H9 (cell line): ENCODE measurements at regions not wholly inside any gene's neighbourhood (a gene's known extent, or its start where the extent isn't known, plus 50 kb on each side); places are given as distances from the start of the nearest gene placed in this dataset.
"Not testable (repeated sequence)": the region's sequence is repeated elsewhere in the genome, so short reads cannot be mapped to it uniquely, and the experiment has no call there.

ENCODE experiments used
- DNase-seq: peaks from one replicate; pipeline ENCODE4 v3.0.0-alpha.2; 2017
- H2AFZ ChIP-seq: one replicate; pipeline ENCODE4 v1.6.1; 2013; ENCODE audit warnings: mild to moderate bottlenecking, low read length, control low read depth, moderate library complexity
- H2AK5ac ChIP-seq: 2 replicates; pipeline ENCODE4 v1.6.1; 2013; ENCODE audit warnings: low read length, control low read depth, mixed read lengths; ENCODE audit not compliant: insufficient read length
- H2BK120ac ChIP-seq: one replicate; pipeline ENCODE4 v1.6.1; 2013; ENCODE audit warnings: low read depth, mild to moderate bottlenecking, low read length, control low read depth, inconsistent platforms; ENCODE audit not compliant: poor library complexity, severe bottlenecking
- H2BK12ac ChIP-seq: 2 replicates; pipeline ENCODE4 v1.6.1; 2013; ENCODE audit warnings: low read length, control low read depth, mixed read lengths, low read depth; ENCODE audit not compliant: insufficient read length
- H2BK15ac ChIP-seq: 2 replicates; pipeline ENCODE4 v1.6.1; 2013; ENCODE audit warnings: low read depth, low read length, control low read depth
- H2BK20ac ChIP-seq: one replicate; pipeline ENCODE4 v1.6.1; 2013; ENCODE audit warnings: low read depth, mild to moderate bottlenecking, low read length, control low read depth, inconsistent platforms; ENCODE audit not compliant: poor library complexity, severe bottlenecking
- H2BK5ac ChIP-seq: 2 replicates; pipeline ENCODE4 v1.6.1; 2013; ENCODE audit warnings: low read length, control low read depth, mixed read lengths; ENCODE audit not compliant: insufficient read length
- H3K14ac ChIP-seq: 2 replicates; pipeline ENCODE4 v1.6.1; 2013; ENCODE audit warnings: low read length, control low read depth; ENCODE audit not compliant: insufficient read depth
- H3K18ac ChIP-seq: 2 replicates; pipeline ENCODE4 v1.6.1; 2013; ENCODE audit warnings: low read depth, mild to moderate bottlenecking, mixed read lengths, low read length, control low read depth; ENCODE audit not compliant: insufficient read length
- H3K23ac ChIP-seq: 2 replicates; pipeline ENCODE4 v1.6.1; 2013; ENCODE audit warnings: low read length, control low read depth, mixed read lengths, low read depth; ENCODE audit not compliant: insufficient read length
- H3K23me2 ChIP-seq: 2 replicates; pipeline ENCODE4 v1.6.1; 2013; ENCODE audit warnings: low read depth, mild to moderate bottlenecking, mixed read lengths, low read length, control low read depth; ENCODE audit not compliant: insufficient read length, poor library complexity, severe bottlenecking
- H3K27ac ChIP-seq: 2 replicates; pipeline ENCODE4 v1.5.1; 2013; ENCODE audit warnings: low read length, control low read depth, mixed read lengths, low read depth; ENCODE audit not compliant: insufficient read length
- H3K27me3 ChIP-seq: 2 replicates; pipeline ENCODE4 v1.6.1; 2013; ENCODE audit warnings: low read length, control low read depth, inconsistent platforms; ENCODE audit not compliant: insufficient read depth
- H3K4ac ChIP-seq: 2 replicates; pipeline ENCODE4 v1.6.1; 2013; ENCODE audit warnings: low read depth, mild to moderate bottlenecking, control low read depth, inconsistent platforms, low read length, moderate library complexity
- H3K4me1 ChIP-seq: 2 replicates; pipeline ENCODE4 v1.6.1; 2013; ENCODE audit warnings: low read length, control low read depth, inconsistent platforms; ENCODE audit not compliant: insufficient read depth
- H3K4me2 ChIP-seq: 2 replicates; pipeline ENCODE4 v1.6.1; 2013; ENCODE audit warnings: low read length, control low read depth, mixed read lengths; ENCODE audit not compliant: insufficient read length, insufficient read depth
- H3K56ac ChIP-seq: 2 replicates; pipeline ENCODE4 v1.6.1; 2013; ENCODE audit warnings: low read depth, mild to moderate bottlenecking, mixed read lengths, low read length, control low read depth; ENCODE audit not compliant: insufficient read length
- H3K79me1 ChIP-seq: 2 replicates; pipeline ENCODE4 v1.6.1; 2013; ENCODE audit warnings: low read depth, mild to moderate bottlenecking, moderate library complexity, low read length, control low read depth, inconsistent platforms; ENCODE audit not compliant: insufficient read depth, poor library complexity, severe bottlenecking
- H3K79me2 ChIP-seq: 2 replicates; pipeline ENCODE4 v1.6.1; 2013; ENCODE audit warnings: low read length, control low read depth, inconsistent platforms; ENCODE audit not compliant: insufficient read depth
- H3K9ac ChIP-seq: 2 replicates; pipeline ENCODE4 v1.6.1; 2013; ENCODE audit warnings: low read length, control low read depth, mixed read lengths; ENCODE audit not compliant: insufficient read length; ENCODE audit errors: extremely low read depth
- H3K9me3 ChIP-seq: one replicate; pipeline ENCODE4 v1.6.1; 2013; ENCODE audit warnings: low read depth, low read length, inconsistent platforms; ENCODE audit not compliant: control insufficient read depth
- H3T11ph ChIP-seq: one replicate; pipeline ENCODE4 v1.6.1; 2013; ENCODE audit warnings: mild to moderate bottlenecking, low read length, control low read depth, inconsistent platforms
- H4K20me1 ChIP-seq: one replicate; pipeline ENCODE4 v1.6.1; 2013; ENCODE audit not compliant: control insufficient read depth, insufficient read length, insufficient read depth
- H4K5ac ChIP-seq: 2 replicates; pipeline ENCODE4 v1.6.1; 2013; ENCODE audit warnings: low read depth, mild to moderate bottlenecking, mixed read lengths, low read length, control low read depth; ENCODE audit not compliant: insufficient read length
- H4K8ac ChIP-seq: replicated peaks from 2 replicates; pipeline ENCODE4 v1.6.1; 2013; ENCODE audit warnings: low read length, control low read depth, mixed read lengths, low read depth; ENCODE audit not compliant: insufficient read length
- H4K91ac ChIP-seq: 2 replicates; pipeline ENCODE4 v1.6.1; 2013; ENCODE audit warnings: low read depth, mild to moderate bottlenecking, moderate library complexity, mixed read lengths, low read length, control low read depth; ENCODE audit not compliant: insufficient read length
- H3K27ac Mint-ChIP-seq, 3 experiments: 2 replicates in 2 of 3; 3 replicates in 1 of 3; pipeline ENCODE4 v1.8.0; 2020 to 2021; ENCODE audit warnings: mixed read lengths in 3 of 3, mild to moderate bottlenecking in 1 of 3, moderate library complexity in 1 of 3
- H3K27me3 Mint-ChIP-seq: 2 replicates; pipeline ENCODE4 v1.8.0; 2021; ENCODE audit warnings: low read depth, mild to moderate bottlenecking, moderate library complexity, mixed read lengths
- H3K36me3 Mint-ChIP-seq, 3 experiments: 2 replicates in 2 of 3; 3 replicates in 1 of 3; pipeline ENCODE4 v1.8.0; 2020 to 2021; ENCODE audit warnings: low read depth in 3 of 3, mixed read lengths in 3 of 3; ENCODE audit not compliant: insufficient read depth in 1 of 3
- H3K4me1 Mint-ChIP-seq, 2 experiments: 2 replicates each; pipeline ENCODE4 v1.8.0; 2020; ENCODE audit warnings: mixed read lengths in 2 of 2
- H3K4me3 Mint-ChIP-seq, 2 experiments: 2 replicates in 1 of 2; 3 replicates in 1 of 2; pipeline ENCODE4 v1.8.0; 2020 to 2021; ENCODE audit warnings: mild to moderate bottlenecking in 2 of 2, mixed read lengths in 2 of 2, moderate library complexity in 1 of 2
- H3K9me3 Mint-ChIP-seq, 2 experiments: 2 replicates in 1 of 2; 3 replicates in 1 of 2; pipeline ENCODE4 v1.8.0; 2020; ENCODE audit warnings: mild to moderate bottlenecking in 2 of 2, mixed read lengths in 2 of 2, moderate library complexity in 1 of 2
- WGBS: extraction: QIAGEN DNeasy Blood & Tissue Kit; methylation state at CpG from one replicate; pipeline ENCODE4 v1.1.7; 2013; ENCODE audit warnings: missing lambda C conversion rate, low lambda C conversion rate, mixed read lengths; ENCODE audit not compliant: insufficient read length; ENCODE audit errors: extremely low coverage; 5-methylcytosine and 5-hydroxymethylcytosine counted together

- not testable (repeated sequence) for H3K27ac ChIP-seq, H3K79me2 ChIP-seq, H3K9me3 Mint-ChIP-seq, H3K27ac Mint-ChIP-seq, H2AK5ac ChIP-seq, H3T11ph ChIP-seq, H3K56ac ChIP-seq, H4K8ac ChIP-seq, H4K5ac ChIP-seq, H3K79me1 ChIP-seq, H3K4ac ChIP-seq, H3K4me3 Mint-ChIP-seq, H2BK12ac ChIP-seq, H3K23ac ChIP-seq, H3K23me2 ChIP-seq, H3K4me2 ChIP-seq, H3K4me1 ChIP-seq, DNase-seq, H2BK5ac ChIP-seq, H3K4me1 Mint-ChIP-seq, H3K14ac ChIP-seq, H3K9ac ChIP-seq, H3K18ac ChIP-seq, H2BK15ac ChIP-seq, H2BK20ac ChIP-seq, H2AFZ ChIP-seq, H4K20me1 ChIP-seq, H3K36me3 Mint-ChIP-seq, H3K27me3 Mint-ChIP-seq, H3K27me3 ChIP-seq, H4K91ac ChIP-seq, H2BK120ac ChIP-seq
- WGBS, result no CpG with 5 or more reads among the region's 8 CpGs
- peaks cover 95% of the 10 kb centered on the region for H3K9me3 ChIP-seq
Measured at GRCh38 chr21:10461445-10461844, 59.9 kb upstream of the TPTE start.
